HEK293 (cell line): ENCODE measurements at regions not wholly inside any gene's neighbourhood (a gene's known extent, or its start where the extent isn't known, plus 50 kb on each side); places are given as distances from the start of the nearest gene placed in this dataset.
"Not testable (repeated sequence)": the region's sequence is repeated elsewhere in the genome, so short reads cannot be mapped to it uniquely, and the experiment has no call there.

Experiments
- CTCF ChIA-PET: fragments of 350-600 bp; formaldehyde crosslinking; extraction: SDS; loops from one replicate; lab custom pipeline; 2021; ENCODE audit warnings: antibody characterized with exemption; lab: Yijun Ruan, JAX
- POLR2A ChIA-PET: fragments of 300-600 bp; formaldehyde crosslinking; extraction: SDS; loops from one replicate; lab custom pipeline; 2020; ENCODE audit warnings: antibody characterized with exemption, inconsistent platforms; lab: Yijun Ruan, JAX
- H3K27ac ChIP-seq: fragments of 200-500 bp; sonication (Bioruptor generic); 2 replicates; pipeline ENCODE4 v1.5.1; 2014; ENCODE audit warnings: low read depth, low read length, control low read depth, inconsistent platforms; ENCODE audit errors: extremely low read depth
- H3K36me3 ChIP-seq, 2 experiments: fragments of 200-500 bp in 1 of 2; sonication (Bioruptor generic) in 1 of 2; 1 replicate in 1 of 2; 2 replicates in 1 of 2; pipeline ENCODE4 v1.5.1; 2014 to 2017; ENCODE audit warnings: inconsistent platforms in 2 of 2, low read length in 2 of 2; ENCODE audit not compliant: control insufficient read depth in 2 of 2, insufficient read depth in 1 of 2
- H3K4me1 ChIP-seq: fragments of 200-500 bp; sonication (Bioruptor generic); 2 replicates; pipeline ENCODE4 v1.5.1; 2014; ENCODE audit warnings: mild to moderate bottlenecking, low read length, inconsistent platforms; ENCODE audit not compliant: control insufficient read depth, insufficient read depth
- H3K4me3 ChIP-seq: 2 replicates; pipeline ENCODE4 v1.5.1; 2011; ENCODE audit warnings: low read depth, mild to moderate bottlenecking, control low read depth, low read length, moderate library complexity
- H3K9me3 ChIP-seq: fragments of 200-500 bp; sonication (Bioruptor generic); 2 replicates; pipeline ENCODE4 v1.5.1; 2014; ENCODE audit warnings: low read depth, low read length, inconsistent platforms; ENCODE audit not compliant: control insufficient read depth, insufficient read depth
- EGR2 ChIP-seq: fragments of 450-650 bp; formaldehyde crosslinking; IDR thresholded peaks from 2 replicates; pipeline ENCODE4 v1.5.1; 2016; ENCODE audit warnings: low read depth, missing biosample characterization, missing genetic modification characterization
- HOXD13 ChIP-seq: sonication (generic); formaldehyde crosslinking; IDR thresholded peaks from 2 replicates; pipeline ENCODE4 v1.8.0; 2022; ENCODE audit warnings: missing genetic modification reagents, borderline replicate concordance
- KLF7 ChIP-seq: fragments of 450-650 bp; formaldehyde crosslinking; IDR thresholded peaks from 2 replicates; pipeline ENCODE4 v1.5.1; 2016; ENCODE audit warnings: missing biosample characterization, missing genetic modification characterization, borderline replicate concordance
- SP3 ChIP-seq: fragments of 450-650 bp; formaldehyde crosslinking; IDR thresholded peaks from 2 replicates; pipeline ENCODE4 v1.5.1; 2016; ENCODE audit warnings: missing biosample characterization, missing genetic modification characterization
- ZBTB20 ChIP-seq: fragments of 450-650 bp; formaldehyde crosslinking; IDR thresholded peaks from 2 replicates; pipeline ENCODE4 v1.5.1; 2016; ENCODE audit warnings: missing biosample characterization, missing genetic modification characterization
- ZBTB7A ChIP-seq: fragments of 450-650 bp; formaldehyde crosslinking; IDR thresholded peaks from 2 replicates; pipeline ENCODE4 v1.5.1; 2016; ENCODE audit warnings: low read depth, missing biosample characterization, missing genetic modification characterization
- ZFHX2 ChIP-seq: fragments of 450-650 bp; formaldehyde crosslinking; conservative IDR thresholded peaks from 2 replicates; pipeline ENCODE4 v1.5.1; 2016; ENCODE audit warnings: missing biosample characterization, missing genetic modification characterization
- ZNF132 ChIP-seq: fragments of 450-650 bp; formaldehyde crosslinking; IDR thresholded peaks from 2 replicates; pipeline ENCODE4 v1.5.1; 2017; ENCODE audit warnings: missing biosample characterization, missing genetic modification characterization, borderline replicate concordance
- ZNF175 ChIP-seq: fragments of 450-650 bp; formaldehyde crosslinking; IDR thresholded peaks from 2 replicates; pipeline ENCODE4 v1.5.1; 2016; ENCODE audit warnings: missing biosample characterization, missing genetic modification characterization
- ZNF302 ChIP-seq: fragments of 450-650 bp; formaldehyde crosslinking; IDR thresholded peaks from 2 replicates; pipeline ENCODE4 v1.5.1; 2016; ENCODE audit warnings: missing biosample characterization, missing genetic modification characterization, low read depth
- ZNF366 ChIP-seq: fragments of 450-650 bp; formaldehyde crosslinking; conservative IDR thresholded peaks from 2 replicates; pipeline ENCODE4 v1.5.1; 2016; ENCODE audit warnings: missing biosample characterization, missing genetic modification characterization
- ZNF391 ChIP-seq: fragments of 450-650 bp; formaldehyde crosslinking; IDR thresholded peaks from 2 replicates; pipeline ENCODE4 v1.5.1; 2016; ENCODE audit warnings: low read depth, missing biosample characterization, missing genetic modification characterization, borderline replicate concordance
- ZNF571 ChIP-seq: fragments of 450-650 bp; formaldehyde crosslinking; IDR thresholded peaks from 2 replicates; pipeline ENCODE4 v1.5.0; 2017; ENCODE audit warnings: missing biosample characterization, missing genetic modification characterization
- ZNF596 ChIP-seq: fragments of 450-650 bp; IDR thresholded peaks from 2 replicates; pipeline ENCODE4 v1.5.0; 2018; ENCODE audit warnings: missing biosample characterization, mild to moderate bottlenecking, missing genetic modification characterization, moderate library complexity
- ZNF600 ChIP-seq: fragments of 450-650 bp; formaldehyde crosslinking; IDR thresholded peaks from 2 replicates; pipeline ENCODE4 v1.5.1; 2016; ENCODE audit warnings: missing biosample characterization, missing genetic modification characterization
- ZNF701 ChIP-seq: fragments of 450-650 bp; formaldehyde crosslinking; IDR thresholded peaks from 2 replicates; pipeline ENCODE4 v1.5.1; 2016; ENCODE audit warnings: missing biosample characterization, missing genetic modification characterization
- ZNF785 ChIP-seq: fragments of 450-650 bp; formaldehyde crosslinking; IDR thresholded peaks from 2 replicates; pipeline ENCODE4 v1.5.1; 2016; ENCODE audit warnings: missing biosample characterization, missing genetic modification characterization
- ZNF830 ChIP-seq: fragments of 450-650 bp; IDR thresholded peaks from 2 replicates; pipeline ENCODE4 v1.5.0; 2018; ENCODE audit warnings: missing biosample characterization, missing genetic modification characterization, low read depth, mild to moderate bottlenecking, moderate library complexity
- TF ChIP-seq, protein P1 (sequence below): fragments of 450-650 bp; formaldehyde crosslinking; IDR thresholded peaks from 2 replicates; pipeline ENCODE4 v1.5.1; 2017; ENCODE audit warnings: missing biosample characterization, missing genetic modification characterization

GRCh38 chr17:83162035-83162745 is 82.8 kb downstream of the METRNL start:
- H3K4me1 ChIP-seq = no peaks in the 10 kb centered on the region
- H3K9me3 ChIP-seq = no peaks in the 10 kb centered on the region; the same call in 1 of the 2 replicates
- TF ChIP-seq SP3 (tag by site-specific recombination) (no peak), ZNF830 (tag by site-specific recombination) (no peak), ZNF391 (tag by site-specific recombination) (no peak), KLF7 (tag by site-specific recombination) (no peak)
- POLR2A ChIA-PET = no interaction called here
- no peak overlapping the region for H3K27ac ChIP-seq
- CTCF ChIA-PET = no interaction called here
- no peak overlapping the region for H3K4me3 ChIP-seq
- no peaks in the 10 kb centered on the region for H3K36me3 ChIP-seq

DNA sequence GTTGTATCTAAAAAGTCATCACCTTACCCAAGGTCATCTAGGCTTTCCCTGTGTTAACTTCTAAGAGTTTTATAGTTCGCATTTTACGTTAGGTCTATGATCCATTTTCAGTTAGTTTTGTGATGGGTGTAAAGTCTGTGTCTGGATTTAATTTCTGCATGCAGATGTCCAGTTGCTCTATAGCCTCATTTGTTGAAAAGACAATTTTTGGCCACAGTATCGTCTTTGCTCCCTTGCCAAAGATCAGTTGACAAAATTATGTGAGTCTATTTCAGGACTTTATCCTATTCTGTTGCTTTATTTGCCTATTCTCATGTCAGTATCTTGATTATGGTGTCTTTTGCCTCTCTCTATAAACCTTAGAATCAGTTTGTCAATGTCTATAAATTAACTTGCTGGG is 85.1 kb downstream of the METRNL start:
- CTCF ChIA-PET = no interaction called here
- H3K4me3 ChIP-seq = no peak overlapping the region
- no peaks in the 10 kb centered on the region; the same call in 1 of the 2 replicates for H3K9me3 ChIP-seq
- H3K4me1 ChIP-seq = no peaks in the 10 kb centered on the region
- TF ChIP-seq ZNF785 (tag by site-specific recombination) = no peak
- no peak for TF ChIP-seq HOXD13 (CRISPR knock-in tag)
- no peak for TF ChIP-seq ZNF175 (tag by site-specific recombination)
- TF ChIP-seq ZBTB7A (tag by site-specific recombination) = no peak
- POLR2A ChIA-PET = no interaction called here
- H3K27ac ChIP-seq = no peak overlapping the region
- no peaks in the 10 kb centered on the region for H3K36me3 ChIP-seq

- ChIA-PET CTCF (no interaction called here), POLR2A (no interaction called here)
- TF ChIP-seq EGR2 (tag by site-specific recombination) = no peak
- no peak for TF ChIP-seq ZNF302 (tag by site-specific recombination)
- TF ChIP-seq ZNF132 (tag by site-specific recombination) = no peak
- TF ChIP-seq, protein P1, sequence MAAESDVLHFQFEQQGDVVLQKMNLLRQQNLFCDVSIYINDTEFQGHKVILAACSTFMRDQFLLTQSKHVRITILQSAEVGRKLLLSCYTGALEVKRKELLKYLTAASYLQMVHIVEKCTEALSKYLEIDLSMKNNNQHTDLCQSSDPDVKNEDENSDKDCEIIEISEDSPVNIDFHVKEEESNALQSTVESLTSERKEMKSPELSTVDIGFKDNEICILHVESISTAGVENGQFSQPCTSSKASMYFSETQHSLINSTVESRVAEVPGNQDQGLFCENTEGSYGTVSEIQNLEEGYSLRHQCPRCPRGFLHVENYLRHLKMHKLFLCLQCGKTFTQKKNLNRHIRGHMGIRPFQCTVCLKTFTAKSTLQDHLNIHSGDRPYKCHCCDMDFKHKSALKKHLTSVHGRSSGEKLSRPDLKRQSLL (tag by site-specific recombination) = no peak
- no peak for TF ChIP-seq ZNF596 (tag by site-specific recombination)
- H3K27ac ChIP-seq = no peak overlapping the region
- no peaks in the 10 kb centered on the region for H3K9me3 ChIP-seq
- H3K4me1 ChIP-seq = peaks cover 5% of the 10 kb centered on the region
- H3K36me3 ChIP-seq = no peaks in the 10 kb centered on the region
- no peak overlapping the region for H3K4me3 ChIP-seq
These were observed 91.3 kb downstream of the METRNL start for GRCh38 chr17:83170571-83171260.

- Histone ChIP-seq H3K36me3 (no peaks in the 10 kb centered on the region), H3K9me3 (no peaks in the 10 kb centered on the region), H3K4me1 (peaks cover 5% of the 10 kb centered on the region), H3K4me3 (no peak overlapping the region), H3K27ac (no peak overlapping the region)
- ChIA-PET CTCF (interaction anchor here (0.6 kb wide), 1 partner anchor 8 kb away, joined by 3 read pairs; no protein-coding TSS in a partner anchor), POLR2A (no interaction called here)
- no peak for TF ChIP-seq ZFHX2 (tag by site-specific recombination)
- no peak for TF ChIP-seq ZNF701
- TF ChIP-seq ZNF366 (tag by site-specific recombination) = no peak
- no peak for TF ChIP-seq ZBTB20
- TF ChIP-seq ZNF600 (tag by site-specific recombination) = no peak
- TF ChIP-seq ZNF830 (tag by site-specific recombination) = no peak
- TF ChIP-seq ZNF571 = no peak
These were observed 92.3 kb downstream of the METRNL start for GRCh38 chr17:83171661-83172060.

- H3K36me3 ChIP-seq, POLR2A ChIA-PET, H3K4me1 ChIP-seq, H3K4me3 ChIP-seq, H3K9me3 ChIP-seq, H3K27ac ChIP-seq, CTCF ChIA-PET: not testable (repeated sequence)
These were observed 92.7 kb downstream of the METRNL start for GRCh38 chr17:83172099-83172498.

DNA sequence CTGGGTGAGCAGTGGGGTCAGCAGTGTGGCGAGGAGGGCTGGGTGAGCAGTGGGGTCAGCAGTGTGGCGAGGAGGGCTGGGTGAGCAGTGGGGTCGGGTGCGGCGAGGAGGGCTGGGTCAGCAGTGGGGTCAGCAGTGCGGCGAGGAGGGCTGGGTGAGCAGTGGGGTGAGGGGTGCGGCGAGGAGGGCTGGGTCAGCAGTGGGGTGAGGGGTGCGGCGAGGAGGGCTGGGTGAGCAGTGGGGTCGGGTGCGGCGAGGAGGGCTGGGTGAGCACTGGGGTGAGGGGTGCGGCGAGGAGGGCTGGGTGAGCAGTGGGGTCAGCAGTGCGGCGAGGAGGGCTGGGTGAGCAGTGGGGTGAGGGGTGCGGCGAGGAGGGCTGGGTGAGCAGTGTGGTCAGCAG is 93.2 kb downstream of the METRNL start:
- POLR2A ChIA-PET, H3K4me3 ChIP-seq, CTCF ChIA-PET: not testable (repeated sequence)

More for the DNA sequence above, 93.2 kb downstream of the METRNL start:
- H3K9me3 ChIP-seq, H3K36me3 ChIP-seq, H3K27ac ChIP-seq, H3K4me1 ChIP-seq: not testable (repeated sequence)
